ENCODE measurements at regions not wholly inside any gene's neighbourhood (a gene's known extent, or its start where the extent isn't known, plus 50 kb on each side); places are given as distances from the start of the nearest gene placed in this dataset.

DNA sequence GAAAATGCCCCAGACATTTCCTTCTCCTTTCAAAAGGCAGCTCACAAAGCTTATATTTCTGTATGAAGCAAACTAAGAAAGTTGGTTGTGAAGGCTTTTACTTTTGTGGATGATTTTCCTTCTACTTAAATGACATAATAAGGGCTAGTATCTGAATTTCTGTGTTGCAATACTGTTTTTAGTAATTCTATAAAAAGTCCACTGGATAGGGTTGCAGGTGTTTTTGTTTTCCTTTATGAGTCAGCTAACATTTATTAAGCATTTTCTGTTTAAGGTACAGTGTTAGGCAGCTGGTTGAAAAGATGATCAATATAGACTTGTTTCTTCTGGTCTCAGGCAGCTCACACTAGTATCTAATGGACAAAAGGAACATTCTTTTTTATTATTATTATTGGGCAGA lies 722.2 kb downstream of the RWDD3 start:
- no peaks in the 10 kb centered on the region for H3K9me3 ChIP-seq (ENCODE audit: control insufficient read depth in 4 of 4, low read length in 3 of 4)
- peaks cover 0 to 10% (median under 1%) of the 10 kb centered on the region in 4 donors for H3K4me1 ChIP-seq (ENCODE audit: control insufficient read depth in 4 of 4, insufficient read depth in 4 of 4, low read length in 3 of 4)
- DNase-seq (ENCODE audit: low spot score) = no peak
- TF ChIP-seq, protein P1, sequence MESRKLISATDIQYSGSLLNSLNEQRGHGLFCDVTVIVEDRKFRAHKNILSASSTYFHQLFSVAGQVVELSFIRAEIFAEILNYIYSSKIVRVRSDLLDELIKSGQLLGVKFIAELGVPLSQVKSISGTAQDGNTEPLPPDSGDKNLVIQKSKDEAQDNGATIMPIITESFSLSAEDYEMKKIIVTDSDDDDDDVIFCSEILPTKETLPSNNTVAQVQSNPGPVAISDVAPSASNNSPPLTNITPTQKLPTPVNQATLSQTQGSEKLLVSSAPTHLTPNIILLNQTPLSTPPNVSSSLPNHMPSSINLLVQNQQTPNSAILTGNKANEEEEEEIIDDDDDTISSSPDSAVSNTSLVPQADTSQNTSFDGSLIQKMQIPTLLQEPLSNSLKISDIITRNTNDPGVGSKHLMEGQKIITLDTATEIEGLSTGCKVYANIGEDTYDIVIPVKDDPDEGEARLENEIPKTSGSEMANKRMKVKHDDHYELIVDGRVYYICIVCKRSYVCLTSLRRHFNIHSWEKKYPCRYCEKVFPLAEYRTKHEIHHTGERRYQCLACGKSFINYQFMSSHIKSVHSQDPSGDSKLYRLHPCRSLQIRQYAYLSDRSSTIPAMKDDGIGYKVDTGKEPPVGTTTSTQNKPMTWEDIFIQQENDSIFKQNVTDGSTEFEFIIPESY (IDR thresholded peaks at IDR 0.05) = no peak
- TF ChIP-seq, protein P2, sequence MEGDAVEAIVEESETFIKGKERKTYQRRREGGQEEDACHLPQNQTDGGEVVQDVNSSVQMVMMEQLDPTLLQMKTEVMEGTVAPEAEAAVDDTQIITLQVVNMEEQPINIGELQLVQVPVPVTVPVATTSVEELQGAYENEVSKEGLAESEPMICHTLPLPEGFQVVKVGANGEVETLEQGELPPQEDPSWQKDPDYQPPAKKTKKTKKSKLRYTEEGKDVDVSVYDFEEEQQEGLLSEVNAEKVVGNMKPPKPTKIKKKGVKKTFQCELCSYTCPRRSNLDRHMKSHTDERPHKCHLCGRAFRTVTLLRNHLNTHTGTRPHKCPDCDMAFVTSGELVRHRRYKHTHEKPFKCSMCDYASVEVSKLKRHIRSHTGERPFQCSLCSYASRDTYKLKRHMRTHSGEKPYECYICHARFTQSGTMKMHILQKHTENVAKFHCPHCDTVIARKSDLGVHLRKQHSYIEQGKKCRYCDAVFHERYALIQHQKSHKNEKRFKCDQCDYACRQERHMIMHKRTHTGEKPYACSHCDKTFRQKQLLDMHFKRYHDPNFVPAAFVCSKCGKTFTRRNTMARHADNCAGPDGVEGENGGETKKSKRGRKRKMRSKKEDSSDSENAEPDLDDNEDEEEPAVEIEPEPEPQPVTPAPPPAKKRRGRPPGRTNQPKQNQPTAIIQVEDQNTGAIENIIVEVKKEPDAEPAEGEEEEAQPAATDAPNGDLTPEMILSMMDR (IDR thresholded peaks at IDR 0.05; ENCODE audit: low read depth, low read length, missing input control) = no peak
- TF ChIP-seq FOXA1 (IDR thresholded peaks at IDR 0.05) (no peak), HNF4A (conservative IDR thresholded peaks at IDR 0.05) (no peak), YY1 (IDR thresholded peaks at IDR 0.05) (no peak)
- TF ChIP-seq, protein P3, sequence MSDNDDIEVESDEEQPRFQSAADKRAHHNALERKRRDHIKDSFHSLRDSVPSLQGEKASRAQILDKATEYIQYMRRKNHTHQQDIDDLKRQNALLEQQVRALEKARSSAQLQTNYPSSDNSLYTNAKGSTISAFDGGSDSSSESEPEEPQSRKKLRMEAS (IDR thresholded peaks at IDR 0.05) = no peak
- TF ChIP-seq, protein P4, sequence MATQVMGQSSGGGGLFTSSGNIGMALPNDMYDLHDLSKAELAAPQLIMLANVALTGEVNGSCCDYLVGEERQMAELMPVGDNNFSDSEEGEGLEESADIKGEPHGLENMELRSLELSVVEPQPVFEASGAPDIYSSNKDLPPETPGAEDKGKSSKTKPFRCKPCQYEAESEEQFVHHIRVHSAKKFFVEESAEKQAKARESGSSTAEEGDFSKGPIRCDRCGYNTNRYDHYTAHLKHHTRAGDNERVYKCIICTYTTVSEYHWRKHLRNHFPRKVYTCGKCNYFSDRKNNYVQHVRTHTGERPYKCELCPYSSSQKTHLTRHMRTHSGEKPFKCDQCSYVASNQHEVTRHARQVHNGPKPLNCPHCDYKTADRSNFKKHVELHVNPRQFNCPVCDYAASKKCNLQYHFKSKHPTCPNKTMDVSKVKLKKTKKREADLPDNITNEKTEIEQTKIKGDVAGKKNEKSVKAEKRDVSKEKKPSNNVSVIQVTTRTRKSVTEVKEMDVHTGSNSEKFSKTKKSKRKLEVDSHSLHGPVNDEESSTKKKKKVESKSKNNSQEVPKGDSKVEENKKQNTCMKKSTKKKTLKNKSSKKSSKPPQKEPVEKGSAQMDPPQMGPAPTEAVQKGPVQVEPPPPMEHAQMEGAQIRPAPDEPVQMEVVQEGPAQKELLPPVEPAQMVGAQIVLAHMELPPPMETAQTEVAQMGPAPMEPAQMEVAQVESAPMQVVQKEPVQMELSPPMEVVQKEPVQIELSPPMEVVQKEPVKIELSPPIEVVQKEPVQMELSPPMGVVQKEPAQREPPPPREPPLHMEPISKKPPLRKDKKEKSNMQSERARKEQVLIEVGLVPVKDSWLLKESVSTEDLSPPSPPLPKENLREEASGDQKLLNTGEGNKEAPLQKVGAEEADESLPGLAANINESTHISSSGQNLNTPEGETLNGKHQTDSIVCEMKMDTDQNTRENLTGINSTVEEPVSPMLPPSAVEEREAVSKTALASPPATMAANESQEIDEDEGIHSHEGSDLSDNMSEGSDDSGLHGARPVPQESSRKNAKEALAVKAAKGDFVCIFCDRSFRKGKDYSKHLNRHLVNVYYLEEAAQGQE (IDR thresholded peaks at IDR 0.05) = no peak
- H3K27ac ChIP-seq (ENCODE audit: low read depth in 1 of 2, low read length in 2 of 2) = no peak overlapping the region
- H3K36me3 ChIP-seq (ENCODE audit: control insufficient read depth in 4 of 4, insufficient read depth in 3 of 4, low read depth in 1 of 4, low read length in 3 of 4) = no peaks in the 10 kb centered on the region
- no peaks in the 10 kb centered on the region for H3K27me3 ChIP-seq (ENCODE audit: control insufficient read depth in 4 of 4, insufficient read depth in 4 of 4, low read length in 3 of 4)
- H3K4me3 ChIP-seq (ENCODE audit: low read depth in 1 of 3, low read length in 3 of 3) = no peak overlapping the region
- H3K9ac ChIP-seq (ENCODE audit: low read depth in 1 of 2, low read length in 2 of 2) = no peak overlapping the region

DNA sequence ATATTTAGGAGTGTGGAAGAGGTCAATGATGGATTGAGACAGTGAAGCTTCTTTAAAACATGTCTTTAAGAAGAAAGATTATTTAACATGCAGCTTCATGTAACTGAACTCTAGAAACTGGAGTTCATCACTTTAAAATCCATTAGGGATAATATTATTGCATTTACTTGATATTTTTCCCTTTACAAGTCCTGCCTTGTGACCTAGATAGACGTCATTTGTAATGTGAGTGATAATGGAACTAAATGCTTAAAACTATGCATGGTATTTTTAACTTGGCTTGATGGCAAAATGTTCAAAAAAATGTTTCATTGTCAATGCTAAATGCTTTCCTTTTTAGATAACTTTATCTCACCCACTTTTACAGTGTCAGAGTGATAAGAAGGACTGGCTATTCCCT lies 723.7 kb downstream of the RWDD3 start:
- Histone ChIP-seq H3K4me1 (ENCODE audit: control insufficient read depth in 4 of 4, insufficient read depth in 4 of 4, low read length in 3 of 4) (peaks cover 0 to 10% (median under 1%) of the 10 kb centered on the region in 4 donors), H3K9ac (ENCODE audit: low read depth in 1 of 2, low read length in 2 of 2) (no peak overlapping the region), H3K9me3 (ENCODE audit: control insufficient read depth in 4 of 4, low read length in 3 of 4) (no peaks in the 10 kb centered on the region), H3K36me3 (ENCODE audit: control insufficient read depth in 4 of 4, insufficient read depth in 3 of 4, low read depth in 1 of 4, low read length in 3 of 4) (no peaks in the 10 kb centered on the region), H3K27ac (ENCODE audit: low read depth in 1 of 2, low read length in 2 of 2) (no peak overlapping the region), H3K4me3 (ENCODE audit: low read depth in 1 of 3, low read length in 3 of 3) (no peak overlapping the region), H3K27me3 (ENCODE audit: control insufficient read depth in 4 of 4, insufficient read depth in 4 of 4, low read length in 3 of 4) (no peaks in the 10 kb centered on the region)
- DNase-seq (ENCODE audit: low spot score) = no peak
- WGBS = 63% methylated on average over 1 of the region's 1 CpG
- no peak for TF ChIP-seq JUND (IDR thresholded peaks at IDR 0.05)
- TF ChIP-seq, protein P2 (IDR thresholded peaks at IDR 0.05; ENCODE audit: low read depth, low read length, missing input control) = no peak
- no peak for TF ChIP-seq GABPA (IDR thresholded peaks at IDR 0.05 in 1 of 2, conservative IDR thresholded peaks at IDR 0.05 in 1 of 2)
- TF ChIP-seq RAD21 (IDR thresholded peaks at IDR 0.05) = no peak
- no peak for TF ChIP-seq NR2F2 (IDR thresholded peaks at IDR 0.05)
- TF ChIP-seq EGR1 (IDR thresholded peaks at IDR 0.05; ENCODE audit: low read depth in 2 of 2) = no peak
- no peak for TF ChIP-seq HNF4G (IDR thresholded peaks at IDR 0.05)
- TF ChIP-seq, protein P3 (IDR thresholded peaks at IDR 0.05) = no peak
- no peak for TF ChIP-seq FOXA1 (IDR thresholded peaks at IDR 0.05)
- TF ChIP-seq, protein P1 (IDR thresholded peaks at IDR 0.05) = no peak
- no peak for TF ChIP-seq YY1 (IDR thresholded peaks at IDR 0.05)
- no peak for TF ChIP-seq FOXA2 (IDR thresholded peaks at IDR 0.05)
- TF ChIP-seq, protein P4 (IDR thresholded peaks at IDR 0.05) = no peak

All from liver (tissue), 8 donors.